ENCODE measurements at regions not wholly inside any gene's neighbourhood (a gene's known extent, or its start where the extent isn't known, plus 50 kb on each side); places are given as distances from the start of the nearest gene placed in this dataset.

DNA sequence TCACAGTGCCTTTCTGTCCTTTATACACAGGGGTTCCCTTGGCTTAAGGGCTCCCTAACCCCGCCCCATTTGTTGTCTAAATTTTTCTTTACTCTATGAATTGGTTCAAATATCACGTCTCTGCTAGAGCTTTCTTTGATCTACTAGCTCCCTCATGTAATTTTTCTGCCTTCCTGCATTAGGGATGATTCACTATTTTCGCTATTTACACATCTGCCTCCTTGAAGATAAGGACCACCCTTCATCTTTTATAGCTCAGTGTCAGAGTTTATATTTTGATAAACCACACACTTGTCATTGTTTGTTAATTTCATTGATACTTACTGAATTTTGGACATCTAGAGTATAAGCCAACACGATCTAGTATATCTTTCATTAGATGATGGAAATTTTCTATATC, 169.2 kb downstream of the LPIN1 start:
- TF ChIP-seq CTCF (IDR thresholded peaks at IDR 0.05) (no peak), POLR2AphosphoS5 (IDR thresholded peaks at IDR 0.05) (no peak), POLR2A (IDR thresholded peaks at IDR 0.05) (no peak), EP300 (IDR thresholded peaks at IDR 0.05) (no peak)
